CD14-positive monocyte (primary cell): ENCODE measurements at regions not wholly inside any gene's neighbourhood (a gene's known extent, or its start where the extent isn't known, plus 50 kb on each side); places are given as distances from the start of the nearest gene placed in this dataset.

ENCODE experiments used
- DNase-seq, 3 donors: peaks; one replicate each; pipeline ENCODE4 v3.0.0-alpha.2; 2011 to 2022
- H2AFZ ChIP-seq: 2 replicates; pipeline ENCODE4 v1.6.0; 2012; ENCODE audit warnings: mild to moderate bottlenecking, low read depth, low read length, inconsistent platforms; ENCODE audit not compliant: insufficient read depth, poor library complexity, severe bottlenecking
- H3K27ac ChIP-seq, 2 donors: 1 replicate in 1 of 2; 2 replicates in 1 of 2; pipeline ENCODE4 v1.5.1; 2012 to 2013; ENCODE audit warnings: low read length in 2 of 2, control low read depth in 1 of 2, inconsistent platforms in 1 of 2, low read depth in 1 of 2, mild to moderate bottlenecking in 1 of 2
- H3K27me3 ChIP-seq, 2 donors: one replicate each; pipeline versions ENCODE4 v1.6.0 to v1.6.1; 2011 to 2013; ENCODE audit warnings: low read length in 2 of 2; ENCODE audit not compliant: control insufficient read depth in 2 of 2, insufficient read depth in 2 of 2
- H3K36me3 ChIP-seq, 2 donors: replicated peaks in 1 of 2; 1 replicate in 1 of 2; 2 replicates in 1 of 2; pipeline versions ENCODE4 v1.5.1 to v1.6.1; 2012 to 2013; ENCODE audit warnings: low read length in 2 of 2, control low read depth in 1 of 2, inconsistent platforms in 1 of 2, mild to moderate bottlenecking in 1 of 2; ENCODE audit not compliant: insufficient read depth in 2 of 2, control insufficient read depth in 1 of 2
- H3K4me1 ChIP-seq, 2 donors: 1 replicate in 1 of 2; 2 replicates in 1 of 2; pipeline versions ENCODE4 v1.5.1 to v1.6.1; 2012 to 2013; ENCODE audit warnings: low read length in 2 of 2, control low read depth in 1 of 2, inconsistent platforms in 1 of 2, mild to moderate bottlenecking in 1 of 2, moderate library complexity in 1 of 2; ENCODE audit not compliant: insufficient read depth in 2 of 2, control insufficient read depth in 1 of 2
- H3K4me2 ChIP-seq: replicated peaks from 2 replicates; pipeline ENCODE3; 2012; ENCODE audit warnings: low read length, moderate library complexity, mild to moderate bottlenecking; ENCODE audit not compliant: poor library complexity, severe bottlenecking; ENCODE audit errors: extremely low read depth
- H3K4me3 ChIP-seq, 3 experiments: fragments of 200-600 bp in 1 of 3; sonication (generic) in 1 of 3; replicated peaks in 1 of 3; 1 replicate in 2 of 3; 2 replicates in 1 of 3; pipeline ENCODE4 v1.5.1; 2011 to 2013; ENCODE audit warnings: low read length in 3 of 3, mild to moderate bottlenecking in 3 of 3, control low read depth in 2 of 3, low read depth in 2 of 3, inconsistent platforms in 1 of 3, moderate library complexity in 1 of 3
- H3K79me2 ChIP-seq: 2 replicates; pipeline ENCODE4 v1.6.0; 2012; ENCODE audit warnings: mild to moderate bottlenecking, control low read depth, inconsistent platforms, low read length, moderate library complexity; ENCODE audit not compliant: insufficient read depth
- H3K9ac ChIP-seq: 2 replicates; pipeline ENCODE4 v1.6.0; 2017; ENCODE audit warnings: low read length, mild to moderate bottlenecking; ENCODE audit not compliant: insufficient read depth, poor library complexity, severe bottlenecking
- H3K9me3 ChIP-seq, 2 donors: replicated peaks in 1 of 2; 1 replicate in 1 of 2; 2 replicates in 1 of 2; pipeline versions ENCODE4 v1.5.1 to v1.6.1; 2012 to 2013; ENCODE audit warnings: low read length in 2 of 2, control low read depth in 1 of 2; ENCODE audit not compliant: control insufficient read depth in 1 of 2, insufficient read depth in 1 of 2
- H4K20me1 ChIP-seq: 2 replicates; pipeline ENCODE4 v1.6.0; 2012; ENCODE audit warnings: mild to moderate bottlenecking, low read length, control low read depth, moderate library complexity; ENCODE audit not compliant: insufficient read depth
- H3K27ac Mint-ChIP-seq, 7 donors: one replicate each; pipeline ENCODE4 v1.8.0; 2020; ENCODE audit warnings: mild to moderate bottlenecking in 7 of 7, mixed read lengths in 7 of 7, moderate library complexity in 6 of 7, inconsistent platforms in 2 of 7
- H3K27me3 Mint-ChIP-seq, 3 donors: one replicate each; pipeline ENCODE4 v1.8.0; 2021 to 2022; ENCODE audit warnings: low read depth in 3 of 3, mild to moderate bottlenecking in 3 of 3, mixed read lengths in 3 of 3, moderate library complexity in 3 of 3, inconsistent platforms in 1 of 3
- H3K36me3 Mint-ChIP-seq, 2 donors: one replicate each; pipeline ENCODE4 v1.8.0; 2020; ENCODE audit warnings: mixed read lengths in 2 of 2, inconsistent platforms in 1 of 2, mild to moderate bottlenecking in 1 of 2
- H3K4me1 Mint-ChIP-seq: one replicate; pipeline ENCODE4 v1.8.0; 2020; ENCODE audit warnings: mild to moderate bottlenecking, mixed read lengths
- H3K4me3 Mint-ChIP-seq, 2 donors: one replicate each; pipeline ENCODE4 v1.8.0; 2020; ENCODE audit warnings: mild to moderate bottlenecking in 2 of 2, mixed read lengths in 2 of 2, moderate library complexity in 1 of 2
- H3K9me3 Mint-ChIP-seq, 7 donors: one replicate each; pipeline ENCODE4 v1.8.0; 2020 to 2022; ENCODE audit warnings: mixed read lengths in 7 of 7, mild to moderate bottlenecking in 6 of 7, moderate library complexity in 6 of 7, inconsistent platforms in 2 of 7
- whole genome bisulfite sequencing: methylation state at CpG from one replicate; pipeline ENCODE4 v1.1.5; 2013; ENCODE audit warnings: missing lambda C conversion rate; ENCODE audit not compliant: insufficient coverage; 5-methylcytosine and 5-hydroxymethylcytosine counted together
- intact Hi-C, 2 donors: fragments of 100-400 bp; cut with micrococcal nuclease; formaldehyde crosslinking; loops; one replicate each; pipeline versions ENCODE4 v1.15.0 to v1.15.1; 2023
- TF ChIP-seq, protein P1 (sequence below): fragments of 200-600 bp; IDR thresholded peaks from one replicate; pipeline ENCODE4 v1.8.0; 2022; ENCODE audit warnings: antibody characterized with exemption, mild to moderate bottlenecking

DNA sequence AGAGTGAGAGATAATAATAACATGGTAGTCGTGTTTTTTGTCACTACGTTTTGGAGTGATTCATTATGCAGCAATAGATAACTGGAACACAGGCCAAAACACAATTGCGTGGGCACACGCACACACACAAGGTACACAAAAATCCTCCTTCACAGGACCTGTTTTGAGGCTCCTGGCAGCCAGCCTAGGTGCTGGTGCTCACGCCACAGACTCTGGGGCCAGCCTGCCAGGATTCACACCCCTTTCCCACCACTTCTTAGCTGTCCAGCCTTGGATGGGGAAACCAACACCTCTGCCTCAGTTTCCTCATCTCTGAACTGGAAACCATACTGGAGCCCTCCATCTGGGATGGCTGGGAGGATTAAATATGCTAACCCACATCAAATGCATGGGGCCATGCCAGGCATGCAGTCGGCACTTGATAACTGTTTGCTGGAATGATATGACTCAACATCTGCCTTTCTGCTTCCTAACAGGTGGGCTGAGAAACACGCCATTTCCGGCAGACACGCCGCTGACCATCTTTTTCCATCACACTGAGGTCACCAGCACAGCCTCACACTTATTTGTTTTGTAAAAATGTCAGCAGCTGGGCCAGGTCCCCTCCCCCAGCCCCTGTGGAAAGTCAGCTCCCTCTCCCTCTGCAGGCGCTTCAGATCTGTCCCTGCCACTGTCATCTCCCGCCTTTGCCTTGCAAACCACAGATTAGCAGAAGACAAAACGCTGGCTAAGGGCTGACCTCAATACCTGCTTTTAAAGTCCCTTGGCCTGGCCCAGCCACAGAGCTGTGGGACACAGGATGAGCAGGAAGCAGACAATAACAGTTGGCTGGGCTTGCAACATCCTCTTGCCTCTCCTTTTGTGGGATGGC lies 237.5 kb downstream of the BCOR start:
- peaks cover 19 to 22% of the 10 kb centered on the region in 2 donors for H3K4me1 ChIP-seq
- Mint-ChIP-seq H3K4me1 (peaks cover 29% of the 10 kb centered on the region), H3K27ac (no peak overlapping the region), H3K36me3 (no peaks in the 10 kb centered on the region), H3K9me3 (peaks cover 0 to 7% (median 0%) of the 10 kb centered on the region in 7 donors), H3K27me3 (peaks cover 0 to 6% (median 0%) of the 10 kb centered on the region in 3 donors), H3K4me3 (peak overlapping the region in 1 of 2 donors; percentile 39)
- no peak for DNase-seq
- no peaks in the 10 kb centered on the region for H3K36me3 ChIP-seq
- H2AFZ ChIP-seq = no peak overlapping the region
- TF ChIP-seq, protein P1, sequence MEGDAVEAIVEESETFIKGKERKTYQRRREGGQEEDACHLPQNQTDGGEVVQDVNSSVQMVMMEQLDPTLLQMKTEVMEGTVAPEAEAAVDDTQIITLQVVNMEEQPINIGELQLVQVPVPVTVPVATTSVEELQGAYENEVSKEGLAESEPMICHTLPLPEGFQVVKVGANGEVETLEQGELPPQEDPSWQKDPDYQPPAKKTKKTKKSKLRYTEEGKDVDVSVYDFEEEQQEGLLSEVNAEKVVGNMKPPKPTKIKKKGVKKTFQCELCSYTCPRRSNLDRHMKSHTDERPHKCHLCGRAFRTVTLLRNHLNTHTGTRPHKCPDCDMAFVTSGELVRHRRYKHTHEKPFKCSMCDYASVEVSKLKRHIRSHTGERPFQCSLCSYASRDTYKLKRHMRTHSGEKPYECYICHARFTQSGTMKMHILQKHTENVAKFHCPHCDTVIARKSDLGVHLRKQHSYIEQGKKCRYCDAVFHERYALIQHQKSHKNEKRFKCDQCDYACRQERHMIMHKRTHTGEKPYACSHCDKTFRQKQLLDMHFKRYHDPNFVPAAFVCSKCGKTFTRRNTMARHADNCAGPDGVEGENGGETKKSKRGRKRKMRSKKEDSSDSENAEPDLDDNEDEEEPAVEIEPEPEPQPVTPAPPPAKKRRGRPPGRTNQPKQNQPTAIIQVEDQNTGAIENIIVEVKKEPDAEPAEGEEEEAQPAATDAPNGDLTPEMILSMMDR = no peak
- H3K79me2 ChIP-seq = no peaks in the 10 kb centered on the region
- H3K4me2 ChIP-seq = no peak overlapping the region
- H3K9ac ChIP-seq = no peak overlapping the region
- H4K20me1 ChIP-seq = no peaks in the 10 kb centered on the region
- 33% methylated on average over 4 of the region's 13 CpGs for WGBS
- intact Hi-C loops = no loop called here
- no peaks in the 10 kb centered on the region for H3K27me3 ChIP-seq
- H3K9me3 ChIP-seq = no peaks in the 10 kb centered on the region
- no peak overlapping the region for H3K4me3 ChIP-seq
- H3K27ac ChIP-seq = no peak overlapping the region

DNA sequence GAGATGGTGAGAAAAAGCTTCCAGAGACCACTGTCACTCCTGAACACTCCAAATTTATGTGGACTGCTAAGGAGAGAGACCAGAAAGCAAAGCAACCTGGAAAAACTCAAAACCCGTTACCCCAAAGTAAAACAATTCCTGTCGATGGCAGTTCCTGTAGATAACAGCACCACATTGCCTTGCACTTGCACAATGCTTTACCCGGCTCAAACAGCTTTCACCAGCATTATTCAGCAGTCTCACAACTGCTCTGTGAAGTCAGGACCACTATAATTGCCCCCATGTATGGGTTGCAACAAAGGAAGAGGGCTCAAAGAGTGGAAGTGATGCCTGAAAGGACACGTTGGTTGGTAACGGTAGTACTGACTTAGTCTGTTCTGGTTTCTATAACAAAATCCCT lies 234.8 kb downstream of the BCOR start:
- peaks cover 19% of the 10 kb centered on the region for H3K4me1 Mint-ChIP-seq
- no peaks in the 10 kb centered on the region for H3K79me2 ChIP-seq
- WGBS = no CpG with 5 or more reads among the region's 5 CpGs
- no peaks in the 10 kb centered on the region for H4K20me1 ChIP-seq
- H3K9ac ChIP-seq = no peak overlapping the region
- H3K36me3 ChIP-seq = no peaks in the 10 kb centered on the region
- H3K9me3 ChIP-seq = no peaks in the 10 kb centered on the region
- H3K4me3 ChIP-seq = no peak overlapping the region
- peaks cover 9 to 12% of the 10 kb centered on the region in 2 donors for H3K4me1 ChIP-seq
- peak overlapping the region in 1 of 2 donors; percentile 4 for H3K4me3 Mint-ChIP-seq
- no peak for DNase-seq
- intact Hi-C loops = no loop called here
- no peak overlapping the region for H3K4me2 ChIP-seq
- H3K27ac Mint-ChIP-seq = no peak overlapping the region
- no peaks in the 10 kb centered on the region for H3K27me3 ChIP-seq
- H3K36me3 Mint-ChIP-seq = no peaks in the 10 kb centered on the region
- no peak overlapping the region for H3K27ac ChIP-seq
- TF ChIP-seq, protein P1 = no peak
- peaks cover 0 to 15% (median 0%) of the 10 kb centered on the region in 3 donors for H3K27me3 Mint-ChIP-seq
- H2AFZ ChIP-seq = peak overlapping the region; percentile 2
- peaks cover 0 to 7% (median 1%) of the 10 kb centered on the region in 7 donors for H3K9me3 Mint-ChIP-seq
